Neural progenitor cell (in vitro differentiated cells): ENCODE measurements at regions not wholly inside any gene's neighbourhood (a gene's known extent, or its start where the extent isn't known, plus 50 kb on each side); places are given as distances from the start of the nearest gene placed in this dataset.

Experiments
- DNase-seq: peaks from one replicate; pipeline ENCODE4 v3.0.0-alpha.2; 2016; ENCODE audit warnings: low spot score
- H2AFZ ChIP-seq: fragments of 200-600 bp; sonication (generic); replicated peaks from 2 replicates; pipeline ENCODE4 v1.6.1; 2016; ENCODE audit warnings: antibody characterized with exemption
- H3F3A ChIP-seq: fragments of 200-600 bp; sonication (generic); 2 replicates; pipeline ENCODE4 v1.6.1; 2016; ENCODE audit warnings: antibody characterized with exemption, low read depth
- H3K27ac ChIP-seq: fragments of 200-600 bp; sonication (generic); 2 replicates; pipeline ENCODE4 v1.5.1; 2016; ENCODE audit warnings: mild to moderate bottlenecking
- H3K27me3 ChIP-seq: fragments of 200-600 bp; sonication (generic); 2 replicates; pipeline ENCODE4 v1.6.1; 2016; ENCODE audit warnings: mild to moderate bottlenecking, moderate library complexity
- H3K36me3 ChIP-seq: fragments of 200-600 bp; sonication (generic); 2 replicates; pipeline ENCODE4 v1.5.1; 2016
- H3K4me1 ChIP-seq: fragments of 200-600 bp; sonication (generic); 2 replicates; pipeline ENCODE4 v1.6.1; 2016; ENCODE audit warnings: mixed run types
- H3K4me2 ChIP-seq: fragments of 200-600 bp; sonication (generic); 2 replicates; pipeline ENCODE4 v1.6.1; 2016
- H3K4me3 ChIP-seq: fragments of 200-600 bp; sonication (generic); 2 replicates; pipeline ENCODE4 v1.5.1; 2016
- H3K79me2 ChIP-seq: fragments of 200-600 bp; sonication (generic); 2 replicates; pipeline ENCODE4 v1.6.1; 2016; ENCODE audit warnings: low read depth
- H3K9ac ChIP-seq: fragments of 200-600 bp; sonication (generic); 2 replicates; pipeline ENCODE4 v1.6.1; 2016
- H3K9me3 ChIP-seq: fragments of 200-600 bp; sonication (generic); 2 replicates; pipeline ENCODE4 v1.5.1; 2016; ENCODE audit warnings: low read depth
- H4K20me1 ChIP-seq: fragments of 200-600 bp; sonication (generic); 2 replicates; pipeline ENCODE4 v1.6.1; 2016; ENCODE audit warnings: low read depth
- H3K27ac Mint-ChIP-seq: 3 replicates; pipeline ENCODE4 v1.8.0; 2021; ENCODE audit warnings: mixed read lengths
- H3K27me3 Mint-ChIP-seq: 2 replicates; pipeline ENCODE4 v1.8.0; 2022; ENCODE audit warnings: low read depth, mild to moderate bottlenecking, inconsistent platforms, moderate library complexity, mixed read lengths; ENCODE audit not compliant: insufficient read depth
- H3K36me3 Mint-ChIP-seq: 3 replicates; pipeline ENCODE4 v1.8.0; 2021; ENCODE audit warnings: mixed read lengths
- H3K4me1 Mint-ChIP-seq: 3 replicates; pipeline ENCODE4 v1.8.0; 2021; ENCODE audit warnings: mixed read lengths
- H3K4me3 Mint-ChIP-seq: 3 replicates; pipeline ENCODE4 v1.8.0; 2021; ENCODE audit warnings: mild to moderate bottlenecking, moderate library complexity, mixed read lengths
- H3K9me3 Mint-ChIP-seq: 3 replicates; pipeline ENCODE4 v1.8.0; 2020; ENCODE audit warnings: mixed read lengths
- EZH2 ChIP-seq: fragments of 200-600 bp; sonication (generic); IDR thresholded peaks from 2 replicates; pipeline ENCODE4 v1.6.1; 2017; ENCODE audit warnings: antibody characterized with exemption, mild to moderate bottlenecking, moderate library complexity
- EZH2phosphoT487 ChIP-seq: fragments of 200-600 bp; sonication (generic); IDR thresholded peaks from 2 replicates; pipeline ENCODE4 v1.6.1; 2017; ENCODE audit warnings: antibody characterized with exemption
- TF ChIP-seq, protein P1 (sequence below): fragments of 200-600 bp; sonication (generic); IDR thresholded peaks from 2 replicates; pipeline ENCODE4 v1.5.1; 2017; ENCODE audit warnings: antibody characterized with exemption, mild to moderate bottlenecking

DNA sequence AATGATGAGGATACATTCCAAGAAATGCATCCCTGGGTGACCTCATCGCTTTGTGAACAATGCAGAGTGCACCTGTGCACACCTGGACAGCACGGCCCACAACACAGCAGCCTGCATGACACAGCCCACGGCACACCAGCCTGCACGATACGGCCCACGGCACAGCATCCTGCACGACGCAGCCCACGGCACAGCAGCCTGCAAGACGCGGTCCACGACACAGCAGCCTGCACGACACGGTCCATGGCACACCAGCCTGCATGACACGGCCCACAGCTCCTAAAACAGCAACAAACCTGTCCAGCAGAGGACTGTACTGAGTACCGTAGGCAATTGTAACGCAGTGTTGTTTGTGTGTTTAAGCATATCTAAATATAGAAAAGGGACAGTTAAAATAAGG is 134.7 kb upstream of the PPP2R2D start:
- Histone ChIP-seq H3K9me3 (no peaks in the 10 kb centered on the region), H3K9ac (no peak overlapping the region), H3K36me3 (no peaks in the 10 kb centered on the region), H3K27ac (no peak overlapping the region), H4K20me1 (no peaks in the 10 kb centered on the region), H3K4me2 (no peak overlapping the region), H3K4me3 (no peak overlapping the region), H3K79me2 (no peaks in the 10 kb centered on the region), H3F3A (peaks cover 3% of the 10 kb centered on the region), H2AFZ (no peak overlapping the region), H3K4me1 (peaks cover 26% of the 10 kb centered on the region), H3K27me3 (no peaks in the 10 kb centered on the region)
- Mint-ChIP-seq H3K27me3 (peaks cover 7% of the 10 kb centered on the region), H3K4me3 (no peak overlapping the region), H3K27ac (no peak overlapping the region), H3K36me3 (no peaks in the 10 kb centered on the region), H3K9me3 (peaks cover 3% of the 10 kb centered on the region), H3K4me1 (peaks cover 25% of the 10 kb centered on the region)
- no peak for TF ChIP-seq EZH2phosphoT487
- TF ChIP-seq, protein P1, sequence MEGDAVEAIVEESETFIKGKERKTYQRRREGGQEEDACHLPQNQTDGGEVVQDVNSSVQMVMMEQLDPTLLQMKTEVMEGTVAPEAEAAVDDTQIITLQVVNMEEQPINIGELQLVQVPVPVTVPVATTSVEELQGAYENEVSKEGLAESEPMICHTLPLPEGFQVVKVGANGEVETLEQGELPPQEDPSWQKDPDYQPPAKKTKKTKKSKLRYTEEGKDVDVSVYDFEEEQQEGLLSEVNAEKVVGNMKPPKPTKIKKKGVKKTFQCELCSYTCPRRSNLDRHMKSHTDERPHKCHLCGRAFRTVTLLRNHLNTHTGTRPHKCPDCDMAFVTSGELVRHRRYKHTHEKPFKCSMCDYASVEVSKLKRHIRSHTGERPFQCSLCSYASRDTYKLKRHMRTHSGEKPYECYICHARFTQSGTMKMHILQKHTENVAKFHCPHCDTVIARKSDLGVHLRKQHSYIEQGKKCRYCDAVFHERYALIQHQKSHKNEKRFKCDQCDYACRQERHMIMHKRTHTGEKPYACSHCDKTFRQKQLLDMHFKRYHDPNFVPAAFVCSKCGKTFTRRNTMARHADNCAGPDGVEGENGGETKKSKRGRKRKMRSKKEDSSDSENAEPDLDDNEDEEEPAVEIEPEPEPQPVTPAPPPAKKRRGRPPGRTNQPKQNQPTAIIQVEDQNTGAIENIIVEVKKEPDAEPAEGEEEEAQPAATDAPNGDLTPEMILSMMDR, result no peak
- TF ChIP-seq EZH2, result no peak
- DNase-seq, result no peak

DNA sequence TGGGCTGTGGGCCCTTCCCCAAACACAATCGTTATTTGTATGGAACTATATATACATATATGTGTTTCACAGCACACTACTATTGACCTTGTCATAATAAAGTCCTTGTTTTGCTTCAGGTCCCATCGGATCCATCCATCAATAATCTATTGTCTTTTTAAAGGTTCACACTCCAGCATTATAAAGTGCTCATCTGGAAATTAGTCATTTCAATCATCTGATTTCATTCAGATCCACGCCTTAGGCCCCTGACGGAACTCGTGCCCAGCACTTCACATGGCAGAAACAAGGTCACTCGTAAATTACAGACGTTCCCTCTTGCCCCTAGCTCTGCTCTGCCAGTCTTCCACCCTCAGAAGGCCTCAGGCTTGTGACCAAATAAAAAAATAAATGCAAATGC is 133.1 kb upstream of the PPP2R2D start:
- Histone ChIP-seq H3K79me2 (no peaks in the 10 kb centered on the region), H3F3A (no peaks in the 10 kb centered on the region), H3K27ac (no peak overlapping the region), H3K9me3 (no peaks in the 10 kb centered on the region), H3K4me3 (no peak overlapping the region), H3K4me1 (peaks cover 16% of the 10 kb centered on the region), H4K20me1 (no peaks in the 10 kb centered on the region), H3K9ac (no peak overlapping the region), H3K36me3 (no peaks in the 10 kb centered on the region), H2AFZ (no peak overlapping the region), H3K4me2 (no peak overlapping the region), H3K27me3 (no peaks in the 10 kb centered on the region)
- DNase-seq, result no peak
- H3K9me3 Mint-ChIP-seq, result no peaks in the 10 kb centered on the region
- H3K27ac Mint-ChIP-seq, result no peak overlapping the region
- peaks cover 8% of the 10 kb centered on the region for H3K27me3 Mint-ChIP-seq
- no peak overlapping the region for H3K4me3 Mint-ChIP-seq
- H3K36me3 Mint-ChIP-seq, result no peaks in the 10 kb centered on the region
- TF ChIP-seq, protein P1, result no peak
- TF ChIP-seq EZH2, result no peak
- no peak for TF ChIP-seq EZH2phosphoT487
- peaks cover 23% of the 10 kb centered on the region for H3K4me1 Mint-ChIP-seq

DNA sequence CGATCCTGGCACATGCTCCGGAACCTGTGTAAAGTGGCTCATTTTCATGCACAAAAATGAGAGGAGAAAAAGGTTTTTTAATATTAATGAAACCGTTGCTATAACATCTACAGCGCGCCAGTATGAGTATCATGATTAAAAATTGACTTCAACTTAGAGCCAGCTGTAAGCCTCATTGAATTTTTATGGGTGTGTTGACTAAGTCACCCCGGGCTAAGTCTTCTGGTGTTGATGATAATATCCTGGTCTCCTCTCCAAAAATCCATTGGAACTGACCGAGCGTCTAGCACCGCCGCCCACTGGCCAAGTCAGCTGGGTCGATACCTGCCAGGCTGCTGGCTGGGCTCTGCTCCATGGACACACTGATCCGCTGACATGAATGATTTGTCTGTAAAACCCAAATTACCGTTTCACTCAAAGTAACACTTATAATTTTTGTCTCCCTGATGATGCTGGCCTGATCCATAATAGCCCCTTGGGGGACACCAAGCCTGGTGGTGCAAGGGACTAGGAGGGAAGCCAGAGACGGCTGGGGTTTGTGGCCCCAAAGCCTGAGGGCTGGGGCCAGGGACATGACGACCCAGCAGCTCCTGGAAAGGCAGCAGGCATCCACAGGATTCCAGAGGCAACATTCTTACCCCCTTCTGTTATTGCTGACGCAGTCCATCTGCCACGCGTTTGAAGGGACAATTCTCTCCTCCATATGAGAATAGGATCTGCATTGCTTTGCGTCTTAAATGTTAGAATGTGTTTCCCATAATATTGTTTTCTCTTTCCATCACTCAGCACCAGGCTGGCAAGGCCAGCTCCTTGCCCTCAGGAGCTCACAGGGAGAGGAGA is 131.0 kb upstream of the PPP2R2D start:
- Histone ChIP-seq H3K27me3 (no peaks in the 10 kb centered on the region), H2AFZ (no peak overlapping the region), H3K9me3 (no peaks in the 10 kb centered on the region), H3K4me1 (peaks cover 18% of the 10 kb centered on the region), H3K27ac (no peak overlapping the region), H4K20me1 (no peaks in the 10 kb centered on the region), H3K4me3 (no peak overlapping the region), H3F3A (no peaks in the 10 kb centered on the region), H3K9ac (no peak overlapping the region), H3K79me2 (no peaks in the 10 kb centered on the region), H3K4me2 (no peak overlapping the region), H3K36me3 (no peaks in the 10 kb centered on the region)
- Mint-ChIP-seq H3K4me3 (no peak overlapping the region), H3K27ac (peak overlapping the region; percentile 46), H3K36me3 (no peaks in the 10 kb centered on the region), H3K27me3 (peaks cover 11% of the 10 kb centered on the region), H3K9me3 (no peaks in the 10 kb centered on the region), H3K4me1 (peaks cover 31% of the 10 kb centered on the region)
- TF ChIP-seq EZH2 (no peak), EZH2phosphoT487 (no peak)
- TF ChIP-seq, protein P1, result no peak
- no peak for DNase-seq
